Kidney epithelial cell (primary cell): ENCODE measurements at regions not wholly inside any gene's neighbourhood (a gene's known extent, or its start where the extent isn't known, plus 50 kb on each side); places are given as distances from the start of the nearest gene placed in this dataset.

Source experiments
- DNase-seq: peaks from one replicate; pipeline ENCODE4 v3.0.0-alpha.2; 2010; ENCODE audit warnings: low read depth
- H3K27me3 ChIP-seq: 2 replicates; pipeline ENCODE4 v1.6.0; 2011; ENCODE audit warnings: low read length; ENCODE audit not compliant: control insufficient read depth, insufficient read depth
- H3K36me3 ChIP-seq: 2 replicates; pipeline ENCODE4 v1.5.1; 2011; ENCODE audit warnings: low read length; ENCODE audit not compliant: control insufficient read depth, insufficient read depth
- H3K4me3 ChIP-seq: 2 replicates; pipeline ENCODE4 v1.5.1; 2011; ENCODE audit warnings: low read depth, mild to moderate bottlenecking, control low read depth, low read length
- TF ChIP-seq, protein P1 (sequence below): IDR thresholded peaks from 2 replicates; pipeline ENCODE4 v1.5.1; 2011; ENCODE audit warnings: mild to moderate bottlenecking, moderate library complexity, low read length, control low read depth, inconsistent platforms; ENCODE audit not compliant: insufficient read depth, poor library complexity, severe bottlenecking

DNA sequence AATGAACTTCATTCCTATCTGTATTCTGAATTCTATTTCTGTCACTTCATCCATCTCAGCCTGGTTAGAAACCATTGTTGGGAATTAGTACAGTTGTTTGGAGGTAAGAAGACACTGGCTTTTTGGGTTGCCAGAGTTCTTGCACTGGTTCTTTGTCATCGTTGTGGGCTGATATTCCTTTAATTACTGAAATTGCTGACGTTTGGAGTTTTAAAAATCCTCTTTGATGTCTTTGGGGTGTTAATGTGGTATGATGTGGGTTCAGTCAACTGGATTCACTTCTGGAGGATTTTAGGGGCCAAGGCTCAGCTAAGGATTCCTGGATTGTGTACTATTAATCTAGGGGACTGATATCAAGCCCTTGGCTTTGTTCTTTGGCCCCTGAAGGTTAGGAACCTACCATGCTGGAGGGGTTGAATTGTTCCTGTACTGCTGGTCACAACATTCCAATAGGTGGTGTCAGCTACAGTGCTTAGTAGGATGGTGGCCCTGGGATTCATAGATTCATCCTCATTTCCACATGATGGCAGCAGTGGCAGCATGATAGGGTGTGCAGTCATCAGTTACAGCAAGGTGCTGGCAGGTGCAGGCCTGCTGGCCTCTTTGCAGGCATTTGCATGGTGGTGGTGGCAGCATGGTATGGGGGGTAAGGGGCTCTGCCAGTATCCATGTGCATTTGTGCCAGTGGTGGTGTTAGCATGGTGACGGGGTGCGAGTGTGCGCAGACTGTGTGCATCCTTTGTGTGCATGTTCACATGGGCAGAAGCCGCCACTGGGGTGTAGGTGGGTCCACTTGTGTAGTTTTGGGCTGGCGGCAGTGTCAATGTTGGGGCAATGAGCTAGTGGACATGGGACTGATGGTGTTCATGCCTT, 301.3 kb downstream of the TEX13C start:
- no peak for DNase-seq
- TF ChIP-seq, protein P1, sequence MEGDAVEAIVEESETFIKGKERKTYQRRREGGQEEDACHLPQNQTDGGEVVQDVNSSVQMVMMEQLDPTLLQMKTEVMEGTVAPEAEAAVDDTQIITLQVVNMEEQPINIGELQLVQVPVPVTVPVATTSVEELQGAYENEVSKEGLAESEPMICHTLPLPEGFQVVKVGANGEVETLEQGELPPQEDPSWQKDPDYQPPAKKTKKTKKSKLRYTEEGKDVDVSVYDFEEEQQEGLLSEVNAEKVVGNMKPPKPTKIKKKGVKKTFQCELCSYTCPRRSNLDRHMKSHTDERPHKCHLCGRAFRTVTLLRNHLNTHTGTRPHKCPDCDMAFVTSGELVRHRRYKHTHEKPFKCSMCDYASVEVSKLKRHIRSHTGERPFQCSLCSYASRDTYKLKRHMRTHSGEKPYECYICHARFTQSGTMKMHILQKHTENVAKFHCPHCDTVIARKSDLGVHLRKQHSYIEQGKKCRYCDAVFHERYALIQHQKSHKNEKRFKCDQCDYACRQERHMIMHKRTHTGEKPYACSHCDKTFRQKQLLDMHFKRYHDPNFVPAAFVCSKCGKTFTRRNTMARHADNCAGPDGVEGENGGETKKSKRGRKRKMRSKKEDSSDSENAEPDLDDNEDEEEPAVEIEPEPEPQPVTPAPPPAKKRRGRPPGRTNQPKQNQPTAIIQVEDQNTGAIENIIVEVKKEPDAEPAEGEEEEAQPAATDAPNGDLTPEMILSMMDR: no peak
- Histone ChIP-seq H3K36me3 (no peaks in the 10 kb centered on the region), H3K27me3 (no peaks in the 10 kb centered on the region), H3K4me3 (no peak overlapping the region)

DNA sequence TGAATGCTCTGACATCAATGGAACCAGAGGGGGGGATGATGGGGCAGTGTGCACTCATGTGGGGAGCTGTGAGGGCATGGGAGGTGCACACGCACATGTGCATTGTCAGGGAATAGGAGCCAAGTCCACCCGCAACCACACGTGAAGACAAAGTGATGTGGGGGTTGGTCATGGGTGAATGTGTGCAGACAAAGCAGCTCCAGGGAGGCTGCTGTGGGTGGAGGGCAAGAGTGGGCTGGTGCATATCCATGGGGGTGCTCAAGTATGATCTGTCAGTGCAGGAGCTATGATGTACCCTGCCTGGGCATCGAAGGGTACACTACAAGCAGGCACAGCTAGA, 301.9 kb downstream of the TEX13C start:
- DNase-seq: no peak
- no peaks in the 10 kb centered on the region for H3K36me3 ChIP-seq
- no peak overlapping the region for H3K4me3 ChIP-seq
- H3K27me3 ChIP-seq: no peaks in the 10 kb centered on the region
- TF ChIP-seq, protein P1: no peak

DNA sequence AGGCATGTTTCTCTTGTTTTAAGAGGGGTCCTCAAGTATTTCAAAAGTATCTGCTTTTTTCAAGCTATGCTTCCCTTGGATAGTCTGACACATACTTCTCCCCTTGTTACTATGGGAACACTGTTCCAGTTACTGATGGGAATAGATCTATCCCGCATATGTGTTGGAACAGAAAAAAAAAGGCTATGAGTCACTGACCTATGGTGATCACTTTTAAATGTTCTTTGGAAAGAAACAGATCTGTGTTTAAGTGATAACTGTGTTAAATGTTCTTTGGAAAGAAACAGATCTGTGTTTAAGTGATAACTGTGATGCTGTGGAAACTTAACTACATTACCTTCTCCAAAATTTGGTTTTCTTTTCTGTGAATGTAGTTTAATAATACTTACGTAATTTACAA, 303.2 kb downstream of the TEX13C start:
- no peaks in the 10 kb centered on the region for H3K36me3 ChIP-seq
- DNase-seq: no peak
- H3K4me3 ChIP-seq: no peak overlapping the region
- TF ChIP-seq, protein P1: no peak
- no peaks in the 10 kb centered on the region for H3K27me3 ChIP-seq

DNA sequence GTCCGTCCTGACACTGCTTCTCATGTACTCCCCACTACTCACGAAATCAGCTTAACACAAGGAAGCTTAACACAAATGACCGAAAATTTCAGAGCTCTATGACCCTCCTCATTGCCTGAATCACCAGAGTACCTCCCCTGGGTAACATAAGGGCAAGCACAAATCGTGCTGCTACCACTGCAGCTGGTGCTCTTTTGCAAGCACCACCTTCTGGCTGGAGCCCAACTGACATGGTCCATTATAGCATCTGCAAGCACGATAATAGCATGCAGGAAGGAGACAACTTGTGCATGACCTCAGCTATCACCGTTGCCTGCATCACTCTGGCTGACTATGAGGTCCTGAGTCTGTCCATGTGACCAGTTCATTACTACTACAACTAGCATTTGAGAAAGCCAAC, 308.0 kb downstream of the TEX13C start:
- DNase-seq: no peak
- Histone ChIP-seq H3K27me3 (no peaks in the 10 kb centered on the region), H3K4me3 (no peak overlapping the region), H3K36me3 (no peaks in the 10 kb centered on the region)
- TF ChIP-seq, protein P1: no peak

DNA sequence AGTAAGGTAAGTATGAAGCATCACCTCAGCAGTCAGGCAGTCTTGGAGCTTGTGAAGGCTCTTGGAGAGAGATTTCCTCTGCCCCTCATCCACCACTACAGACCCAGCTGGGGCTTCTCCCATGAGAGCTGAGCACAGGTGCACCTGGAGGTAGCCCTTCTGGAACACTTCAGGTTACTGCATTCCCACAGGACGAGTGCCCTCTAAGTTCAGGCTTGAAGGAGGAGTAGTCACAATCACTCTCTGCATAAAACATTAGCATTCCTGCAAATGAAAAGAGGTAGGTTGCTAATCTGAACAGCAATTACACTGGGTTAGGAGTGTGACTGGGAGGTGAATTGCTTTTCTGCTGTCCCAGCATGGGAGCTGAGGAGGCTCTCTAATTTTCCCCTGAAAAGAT, 308.8 kb downstream of the TEX13C start:
- no peak overlapping the region for H3K4me3 ChIP-seq
- TF ChIP-seq, protein P1: no peak
- DNase-seq: no peak
- H3K27me3 ChIP-seq: no peaks in the 10 kb centered on the region
- H3K36me3 ChIP-seq: no peaks in the 10 kb centered on the region

DNA sequence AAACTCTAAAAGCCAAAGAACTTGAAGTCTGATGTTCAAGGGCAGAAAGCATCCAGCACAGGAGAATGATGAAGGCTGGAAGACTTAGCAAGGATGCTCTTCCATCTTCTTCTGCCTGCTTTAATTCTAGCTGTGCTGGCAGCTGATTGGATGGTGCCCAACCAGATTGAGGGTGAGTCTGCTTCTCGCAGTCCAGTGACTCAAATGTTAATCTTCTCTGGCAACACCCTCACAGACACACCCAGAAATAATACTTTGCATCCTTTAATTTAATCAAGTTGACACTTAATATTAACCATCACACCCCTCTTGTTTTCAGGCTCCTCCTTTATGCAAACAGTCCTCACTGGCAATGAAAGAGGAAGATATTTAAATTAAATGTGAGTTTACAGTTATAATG, 321.7 kb downstream of the TEX13C start:
- Histone ChIP-seq H3K27me3 (no peaks in the 10 kb centered on the region), H3K36me3 (no peaks in the 10 kb centered on the region), H3K4me3 (no peak overlapping the region)
- DNase-seq: no peak
- TF ChIP-seq, protein P1: no peak
